ENCODE measurements at regions not wholly inside any gene's neighbourhood (a gene's known extent, or its start where the extent isn't known, plus 50 kb on each side); places are given as distances from the start of the nearest gene placed in this dataset.

- DNase-seq, result no peak
Measured at GRCh38 chr1:81467383-81467782, 333.4 kb upstream of the ADGRL2 start.

GRCh38 chr1:81466961-81467360 lies 333.8 kb upstream of the ADGRL2 start:
- DNase-seq, result no peak

- DNase-seq, result no peak
Measured at GRCh38 chr1:81463936-81464837, 336.5 kb upstream of the ADGRL2 start.

GRCh38 chr1:81459043-81459442 lies 341.7 kb upstream of the ADGRL2 start:
- DNase-seq, result no peak

- no peak for DNase-seq
Measured at GRCh38 chr1:81458186-81458585, 342.5 kb upstream of the ADGRL2 start.

GRCh38 chr1:81455481-81455880 lies 345.3 kb upstream of the ADGRL2 start:
- no peak for DNase-seq

- no peak for DNase-seq
Measured at GRCh38 chr1:81453971-81454370, 346.8 kb upstream of the ADGRL2 start.

GRCh38 chr1:81453367-81453703 lies 347.4 kb upstream of the ADGRL2 start:
- DNase-seq, result no peak

- DNase-seq, result no peak
Measured at GRCh38 chr1:81452693-81453366, 347.9 kb upstream of the ADGRL2 start.

- no peak for DNase-seq
Measured at GRCh38 chr1:81449786-81450185, 350.9 kb upstream of the ADGRL2 start.

GRCh38 chr1:81446000-81446669 lies 354.6 kb upstream of the ADGRL2 start:
- DNase-seq, result no peak

- no peak for DNase-seq
Measured at GRCh38 chr1:81443288-81443687, 357.4 kb upstream of the ADGRL2 start.

GRCh38 chr1:81439046-81439823 lies 361.5 kb upstream of the ADGRL2 start:
- no peak for DNase-seq

GRCh38 chr1:81437649-81438048 lies 363.1 kb upstream of the ADGRL2 start:
- no peak for DNase-seq

- DNase-seq, result no peak
Measured at GRCh38 chr1:81437213-81437612, 363.5 kb upstream of the ADGRL2 start.

- DNase-seq, result no peak
Measured at GRCh38 chr1:81435175-81435574, 365.6 kb upstream of the ADGRL2 start.

GRCh38 chr1:81433676-81434075 lies 367.1 kb upstream of the ADGRL2 start:
- no peak for DNase-seq

- DNase-seq, result no peak
Measured at GRCh38 chr1:81432654-81433109, 368.1 kb upstream of the ADGRL2 start.

- DNase-seq, result no peak
Measured at GRCh38 chr1:81432059-81432458, 368.7 kb upstream of the ADGRL2 start.

GRCh38 chr1:81431624-81432000 lies 369.1 kb upstream of the ADGRL2 start:
- no peak for DNase-seq

GRCh38 chr1:81430955-81431623 lies 369.6 kb upstream of the ADGRL2 start:
- DNase-seq, result no peak

GRCh38 chr1:81430236-81430938 lies 370.3 kb upstream of the ADGRL2 start:
- DNase-seq, result no peak
